NB4 (cell line): ENCODE measurements at regions not wholly inside any gene's neighbourhood (a gene's known extent, or its start where the extent isn't known, plus 50 kb on each side); places are given as distances from the start of the nearest gene placed in this dataset.

ENCODE experiments used
- DNase-seq: peaks from one replicate; pipeline ENCODE4 v3.0.0; 2010; ENCODE audit warnings: low read depth
- H3K4me3 ChIP-seq: one replicate; pipeline ENCODE4 v1.5.1; 2011; ENCODE audit warnings: mild to moderate bottlenecking, low read depth, low read length, moderate library complexity
- CTCF ChIP-seq: IDR thresholded peaks from one replicate; pipeline ENCODE4 v1.5.1; 2012; ENCODE audit warnings: low read depth, low read length
- MAX ChIP-seq: IDR thresholded peaks from 2 replicates; pipeline ENCODE4 v1.6.1; 2011; ENCODE audit warnings: low read depth, low read length
- MYC ChIP-seq: IDR thresholded peaks from 2 replicates; pipeline ENCODE4 v1.6.1; 2011; ENCODE audit warnings: low read depth, low read length
- POLR2A ChIP-seq: IDR thresholded peaks from 2 replicates; pipeline ENCODE4 v1.6.1; 2011; ENCODE audit warnings: mild to moderate bottlenecking; ENCODE audit not compliant: insufficient read length; ENCODE audit errors: extremely low read depth

GRCh38 chr4:33134366-33134765 is 2414.2 kb downstream of the PCDH7 start:
- no peak for DNase-seq
- TF ChIP-seq POLR2A (no peak), CTCF (no peak), MAX (no peak), MYC (no peak)
- no peak overlapping the region for H3K4me3 ChIP-seq

GRCh38 chr4:33149658-33150524 is 2429.7 kb downstream of the PCDH7 start:
- no peak for TF ChIP-seq POLR2A
- no peak for TF ChIP-seq CTCF
- no peak for TF ChIP-seq MAX
- TF ChIP-seq MYC, result no peak
- DNase-seq, result no peak
- no peak overlapping the region for H3K4me3 ChIP-seq

GRCh38 chr4:33150525-33150910 is 2430.3 kb downstream of the PCDH7 start:
- H3K4me3 ChIP-seq, result no peak overlapping the region
- no peak for DNase-seq
- TF ChIP-seq CTCF (no peak), MAX (no peak), MYC (no peak), POLR2A (no peak)

- DNase-seq, result peak; percentile 50
- TF ChIP-seq POLR2A (no peak), MAX (no peak), CTCF (peak; percentile 80)
- no peak overlapping the region for H3K4me3 ChIP-seq
These were observed 2440.0 kb downstream of the PCDH7 start for GRCh38 chr4:33160126-33160525.

- H3K4me3 ChIP-seq, result no peak overlapping the region
- TF ChIP-seq MAX, result no peak
- no peak for TF ChIP-seq POLR2A
- TF ChIP-seq CTCF, result no peak
- no peak for TF ChIP-seq MYC
- DNase-seq, result no peak
These were observed 2441.0 kb downstream of the PCDH7 start for GRCh38 chr4:33161202-33161601.

- no peak for DNase-seq
- no peak overlapping the region for H3K4me3 ChIP-seq
- no peak for TF ChIP-seq POLR2A
- no peak for TF ChIP-seq CTCF
- TF ChIP-seq MAX, result no peak
- TF ChIP-seq MYC, result no peak
These were observed 2442.0 kb downstream of the PCDH7 start for GRCh38 chr4:33162122-33162521.
